ENCODE measurements at regions not wholly inside any gene's neighbourhood (a gene's known extent, or its start where the extent isn't known, plus 50 kb on each side); places are given as distances from the start of the nearest gene placed in this dataset.

GRCh38 chr16:32116080-32116479 lies 137.0 kb upstream of the TP53TG3D start:
- TF ChIP-seq, protein P1, sequence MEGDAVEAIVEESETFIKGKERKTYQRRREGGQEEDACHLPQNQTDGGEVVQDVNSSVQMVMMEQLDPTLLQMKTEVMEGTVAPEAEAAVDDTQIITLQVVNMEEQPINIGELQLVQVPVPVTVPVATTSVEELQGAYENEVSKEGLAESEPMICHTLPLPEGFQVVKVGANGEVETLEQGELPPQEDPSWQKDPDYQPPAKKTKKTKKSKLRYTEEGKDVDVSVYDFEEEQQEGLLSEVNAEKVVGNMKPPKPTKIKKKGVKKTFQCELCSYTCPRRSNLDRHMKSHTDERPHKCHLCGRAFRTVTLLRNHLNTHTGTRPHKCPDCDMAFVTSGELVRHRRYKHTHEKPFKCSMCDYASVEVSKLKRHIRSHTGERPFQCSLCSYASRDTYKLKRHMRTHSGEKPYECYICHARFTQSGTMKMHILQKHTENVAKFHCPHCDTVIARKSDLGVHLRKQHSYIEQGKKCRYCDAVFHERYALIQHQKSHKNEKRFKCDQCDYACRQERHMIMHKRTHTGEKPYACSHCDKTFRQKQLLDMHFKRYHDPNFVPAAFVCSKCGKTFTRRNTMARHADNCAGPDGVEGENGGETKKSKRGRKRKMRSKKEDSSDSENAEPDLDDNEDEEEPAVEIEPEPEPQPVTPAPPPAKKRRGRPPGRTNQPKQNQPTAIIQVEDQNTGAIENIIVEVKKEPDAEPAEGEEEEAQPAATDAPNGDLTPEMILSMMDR (IDR thresholded peaks at IDR 0.05): no peak
- TF ChIP-seq POLR2A (IDR thresholded peaks at IDR 0.05) (no peak), POLR2AphosphoS5 (IDR thresholded peaks at IDR 0.05) (no peak)

Measured in prostate gland (tissue), 2 donors.